ENCODE measurements at regions not wholly inside any gene's neighbourhood (a gene's known extent, or its start where the extent isn't known, plus 50 kb on each side); places are given as distances from the start of the nearest gene placed in this dataset.

DNA sequence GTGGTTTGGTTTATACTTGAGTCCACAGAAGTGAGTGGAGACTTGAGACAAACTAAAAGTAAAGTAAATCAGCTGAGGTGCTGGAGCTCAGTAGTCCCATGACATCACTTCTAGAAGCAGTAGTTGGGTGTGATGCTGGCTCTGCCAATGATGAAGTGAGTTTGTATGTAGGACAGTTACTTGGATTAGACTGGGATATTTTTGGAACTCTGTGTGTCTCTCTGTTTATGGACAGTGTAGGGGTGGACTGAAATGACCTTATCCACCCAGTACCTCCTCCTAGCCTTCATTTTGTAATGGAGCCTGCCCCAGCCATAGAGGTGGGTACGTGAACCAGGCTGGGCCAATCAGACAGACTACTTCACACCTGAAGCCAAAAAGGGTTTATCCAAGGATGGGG lies 52.2 kb downstream of the POLR1D start:
- Histone ChIP-seq H3K4me1 (ENCODE audit: low read length) (no peaks in the 10 kb centered on the region), H3K9me2 (replicated peaks; ENCODE audit: insufficient read depth, low read length) (no peaks in the 10 kb centered on the region), H2AFZ (ENCODE audit: low read length) (no peak overlapping the region), H3K36me3 (replicated peaks; ENCODE audit: insufficient read depth, low read length) (no peaks in the 10 kb centered on the region), H3K9ac (ENCODE audit: low read length) (no peak overlapping the region), H4K20me1 (ENCODE audit: insufficient read depth, low read length) (no peaks in the 10 kb centered on the region), H3K4me3 (ENCODE audit: low read length) (no peak overlapping the region), H3K4me2 (ENCODE audit: low read depth, low read length) (no peak overlapping the region), H3K27ac (ENCODE audit: low read length) (no peak overlapping the region), H3K79me2 (ENCODE audit: low read length) (no peaks in the 10 kb centered on the region), H3K27me3 (replicated peaks; ENCODE audit: insufficient read depth, low read length) (no peaks in the 10 kb centered on the region), H3K9me3 (replicated peaks; ENCODE audit: insufficient read depth, low read length) (no peaks in the 10 kb centered on the region), H3F3A (ENCODE audit: insufficient read depth, low read length) (no peaks in the 10 kb centered on the region)
- TF ChIP-seq EZH2phosphoT487 (IDR thresholded peaks at IDR 0.05; ENCODE audit: low read length) (no peak), EZH2 (optimal IDR thresholded peaks at IDR 0.05; ENCODE audit: low read depth, low read length) (no peak)
- TF ChIP-seq, protein P1, sequence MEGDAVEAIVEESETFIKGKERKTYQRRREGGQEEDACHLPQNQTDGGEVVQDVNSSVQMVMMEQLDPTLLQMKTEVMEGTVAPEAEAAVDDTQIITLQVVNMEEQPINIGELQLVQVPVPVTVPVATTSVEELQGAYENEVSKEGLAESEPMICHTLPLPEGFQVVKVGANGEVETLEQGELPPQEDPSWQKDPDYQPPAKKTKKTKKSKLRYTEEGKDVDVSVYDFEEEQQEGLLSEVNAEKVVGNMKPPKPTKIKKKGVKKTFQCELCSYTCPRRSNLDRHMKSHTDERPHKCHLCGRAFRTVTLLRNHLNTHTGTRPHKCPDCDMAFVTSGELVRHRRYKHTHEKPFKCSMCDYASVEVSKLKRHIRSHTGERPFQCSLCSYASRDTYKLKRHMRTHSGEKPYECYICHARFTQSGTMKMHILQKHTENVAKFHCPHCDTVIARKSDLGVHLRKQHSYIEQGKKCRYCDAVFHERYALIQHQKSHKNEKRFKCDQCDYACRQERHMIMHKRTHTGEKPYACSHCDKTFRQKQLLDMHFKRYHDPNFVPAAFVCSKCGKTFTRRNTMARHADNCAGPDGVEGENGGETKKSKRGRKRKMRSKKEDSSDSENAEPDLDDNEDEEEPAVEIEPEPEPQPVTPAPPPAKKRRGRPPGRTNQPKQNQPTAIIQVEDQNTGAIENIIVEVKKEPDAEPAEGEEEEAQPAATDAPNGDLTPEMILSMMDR (IDR thresholded peaks at IDR 0.05; ENCODE audit: low read length), result no peak
- no peak for DNase-seq

DNA sequence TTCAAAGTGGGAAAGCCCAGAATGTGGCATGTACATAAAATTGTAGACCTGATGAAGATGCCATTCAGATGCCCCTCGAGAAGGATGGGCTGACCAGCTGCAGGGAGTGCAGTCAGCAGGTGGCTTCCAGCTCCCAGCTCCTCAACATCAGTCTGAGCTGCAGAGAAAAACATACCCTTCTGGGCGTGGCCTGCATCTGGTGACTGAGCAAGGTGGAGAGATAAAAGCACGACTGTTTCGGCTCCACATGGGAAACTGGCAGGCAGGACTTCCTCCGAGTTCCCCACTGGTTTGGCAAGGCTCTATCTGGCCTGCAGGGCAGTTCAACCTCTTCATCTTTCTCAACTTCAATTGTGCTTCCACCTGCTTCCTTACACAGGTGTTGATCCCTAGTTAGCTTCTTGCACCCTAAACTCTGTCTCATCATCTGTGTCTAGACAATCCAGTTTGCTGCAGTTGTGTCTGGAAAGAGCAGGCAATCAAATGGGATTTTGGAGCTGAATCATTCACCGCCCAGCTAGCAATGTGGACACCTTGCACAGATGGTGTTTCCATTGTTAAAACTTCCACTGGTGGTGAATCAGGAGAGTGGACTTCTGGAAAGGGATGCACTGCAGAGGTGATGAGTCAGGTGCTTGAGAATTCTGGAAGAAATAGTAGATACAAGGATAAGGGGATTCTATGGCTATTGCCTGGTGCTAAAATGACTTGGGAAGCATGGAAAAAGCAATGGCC lies 56.8 kb downstream of the POLR1D start:
- Histone ChIP-seq H3K4me3 (ENCODE audit: low read length) (no peak overlapping the region), H3K27ac (ENCODE audit: low read length) (no peak overlapping the region), H3K27me3 (replicated peaks; ENCODE audit: insufficient read depth, low read length) (no peaks in the 10 kb centered on the region), H3K9ac (ENCODE audit: low read length) (no peak overlapping the region), H3K9me3 (replicated peaks; ENCODE audit: insufficient read depth, low read length) (no peaks in the 10 kb centered on the region), H3K4me2 (ENCODE audit: low read depth, low read length) (no peak overlapping the region), H3K79me2 (ENCODE audit: low read length) (no peaks in the 10 kb centered on the region), H2AFZ (ENCODE audit: low read length) (no peak overlapping the region), H3F3A (ENCODE audit: insufficient read depth, low read length) (no peaks in the 10 kb centered on the region), H3K36me3 (replicated peaks; ENCODE audit: insufficient read depth, low read length) (no peaks in the 10 kb centered on the region), H4K20me1 (ENCODE audit: insufficient read depth, low read length) (no peaks in the 10 kb centered on the region), H3K4me1 (ENCODE audit: low read length) (no peaks in the 10 kb centered on the region), H3K9me2 (replicated peaks; ENCODE audit: insufficient read depth, low read length) (no peaks in the 10 kb centered on the region)
- DNase-seq, result no peak
- no peak for TF ChIP-seq EZH2 (optimal IDR thresholded peaks at IDR 0.05; ENCODE audit: low read depth, low read length)
- TF ChIP-seq, protein P1 (IDR thresholded peaks at IDR 0.05; ENCODE audit: low read length), result no peak

DNA sequence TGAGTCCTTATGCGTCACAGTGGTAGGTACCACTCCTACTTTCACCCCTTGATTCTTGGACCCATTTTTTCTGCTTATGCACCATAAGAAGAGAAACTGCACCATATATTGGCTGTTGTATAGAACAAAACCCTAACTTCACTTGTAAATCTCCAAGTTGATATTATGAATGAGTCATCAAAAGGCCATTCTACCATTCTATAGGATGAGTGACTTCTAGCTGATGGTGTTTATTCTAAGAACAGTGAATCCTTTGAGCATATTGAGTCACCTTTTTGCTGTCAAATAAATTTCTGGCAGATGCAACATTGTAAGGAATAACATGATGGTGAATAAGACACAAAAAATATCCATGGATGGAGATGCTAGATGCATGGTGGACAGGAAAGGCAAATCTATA lies 57.7 kb downstream of the POLR1D start:
- Histone ChIP-seq H3K79me2 (ENCODE audit: low read length) (no peaks in the 10 kb centered on the region), H3F3A (ENCODE audit: insufficient read depth, low read length) (no peaks in the 10 kb centered on the region), H3K9ac (ENCODE audit: low read length) (no peak overlapping the region), H3K9me2 (replicated peaks; ENCODE audit: insufficient read depth, low read length) (no peaks in the 10 kb centered on the region), H3K4me1 (ENCODE audit: low read length) (no peaks in the 10 kb centered on the region), H4K20me1 (ENCODE audit: insufficient read depth, low read length) (no peaks in the 10 kb centered on the region), H3K4me3 (ENCODE audit: low read length) (no peak overlapping the region), H3K27me3 (replicated peaks; ENCODE audit: insufficient read depth, low read length) (no peaks in the 10 kb centered on the region), H3K27ac (ENCODE audit: low read length) (no peak overlapping the region), H3K36me3 (replicated peaks; ENCODE audit: insufficient read depth, low read length) (no peaks in the 10 kb centered on the region), H3K4me2 (ENCODE audit: low read depth, low read length) (no peak overlapping the region), H2AFZ (ENCODE audit: low read length) (no peak overlapping the region), H3K9me3 (replicated peaks; ENCODE audit: insufficient read depth, low read length) (no peaks in the 10 kb centered on the region)
- TF ChIP-seq EZH2 (optimal IDR thresholded peaks at IDR 0.05; ENCODE audit: low read depth, low read length) (no peak), EZH2phosphoT487 (IDR thresholded peaks at IDR 0.05; ENCODE audit: low read length) (no peak)
- TF ChIP-seq, protein P1 (IDR thresholded peaks at IDR 0.05; ENCODE audit: low read length), result no peak
- no peak for DNase-seq

Measured in MM.1S (cell line).